ENCODE measurements at regions not wholly inside any gene's neighbourhood (a gene's known extent, or its start where the extent isn't known, plus 50 kb on each side); places are given as distances from the start of the nearest gene placed in this dataset.

DNA sequence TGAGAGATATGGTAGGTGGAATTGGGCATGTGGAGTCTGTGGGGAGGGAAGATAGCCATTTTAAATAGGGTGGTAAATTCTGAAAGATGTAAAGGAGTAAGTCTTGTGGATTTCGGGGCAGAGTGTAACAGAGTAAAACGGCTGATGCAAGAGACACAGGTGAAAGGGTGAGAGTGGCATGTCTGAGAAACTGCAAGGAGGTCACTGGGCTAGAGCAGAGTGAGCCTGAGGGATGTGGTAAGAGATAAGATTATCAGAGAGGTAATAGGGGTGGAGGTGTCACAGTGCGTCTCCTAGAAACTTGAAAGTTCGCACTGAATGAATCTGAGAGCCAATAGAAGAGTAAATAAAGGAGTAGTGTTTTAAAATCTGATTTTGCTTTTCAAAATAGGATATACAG lies 308.1 kb downstream of the EPM2A start:
- Mint-ChIP-seq H3K27ac (ENCODE audit: unreplicated experiment) (peak overlapping the region; percentile 17), H3K9me3 (ENCODE audit: unreplicated experiment) (no peaks in the 10 kb centered on the region), H3K4me1 (ENCODE audit: low read depth, unreplicated experiment) (peaks cover 21% of the 10 kb centered on the region), H3K36me3 (ENCODE audit: insufficient read depth, unreplicated experiment) (no peaks in the 10 kb centered on the region), H3K4me3 (ENCODE audit: unreplicated experiment) (peak overlapping the region; percentile 38), H3K27me3 (ENCODE audit: insufficient read depth, unreplicated experiment) (no peaks in the 10 kb centered on the region)
- TF ChIP-seq, protein P1, sequence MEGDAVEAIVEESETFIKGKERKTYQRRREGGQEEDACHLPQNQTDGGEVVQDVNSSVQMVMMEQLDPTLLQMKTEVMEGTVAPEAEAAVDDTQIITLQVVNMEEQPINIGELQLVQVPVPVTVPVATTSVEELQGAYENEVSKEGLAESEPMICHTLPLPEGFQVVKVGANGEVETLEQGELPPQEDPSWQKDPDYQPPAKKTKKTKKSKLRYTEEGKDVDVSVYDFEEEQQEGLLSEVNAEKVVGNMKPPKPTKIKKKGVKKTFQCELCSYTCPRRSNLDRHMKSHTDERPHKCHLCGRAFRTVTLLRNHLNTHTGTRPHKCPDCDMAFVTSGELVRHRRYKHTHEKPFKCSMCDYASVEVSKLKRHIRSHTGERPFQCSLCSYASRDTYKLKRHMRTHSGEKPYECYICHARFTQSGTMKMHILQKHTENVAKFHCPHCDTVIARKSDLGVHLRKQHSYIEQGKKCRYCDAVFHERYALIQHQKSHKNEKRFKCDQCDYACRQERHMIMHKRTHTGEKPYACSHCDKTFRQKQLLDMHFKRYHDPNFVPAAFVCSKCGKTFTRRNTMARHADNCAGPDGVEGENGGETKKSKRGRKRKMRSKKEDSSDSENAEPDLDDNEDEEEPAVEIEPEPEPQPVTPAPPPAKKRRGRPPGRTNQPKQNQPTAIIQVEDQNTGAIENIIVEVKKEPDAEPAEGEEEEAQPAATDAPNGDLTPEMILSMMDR (IDR thresholded peaks at IDR 0.05; ENCODE audit: insufficient read depth in 1 of 2, low read depth in 1 of 2, low read length in 1 of 2, severe bottlenecking in 1 of 2, unreplicated experiment in 1 of 2): no peak
- H3K36me3 ChIP-seq (ENCODE audit: control insufficient read depth, insufficient read depth, low read length): no peaks in the 10 kb centered on the region
- 0 out of 2 replicates have a peak, but pooled peaks cover 3% of the 10 kb centered on the region for H3K9me3 ChIP-seq
- BruUV-seq (replicated peaks): no TSS peak
- 0 out of 2 replicates have a peak, but pooled peaks cover 4% of the 10 kb centered on the region for H3K4me1 ChIP-seq
- no peaks in the 10 kb centered on the region for H3K27me3 ChIP-seq (replicated peaks; ENCODE audit: control insufficient read depth, insufficient read depth, low read length)
- CTCF ChIA-PET: interaction anchor here (0.6 kb wide), 1 partner anchor 56 kb away, joined by 3 read pairs; no protein-coding TSS in a partner anchor
- intact Hi-C loops (cut with micrococcal nuclease; ENCODE audit: unreplicated experiment): no loop called here
- POLR2A ChIA-PET: no interaction called here
- DNase-seq: peak; percentile 24 to 46
- H3K4me3 ChIP-seq (ENCODE audit: low read depth, low read length): no peak overlapping the region

DNA sequence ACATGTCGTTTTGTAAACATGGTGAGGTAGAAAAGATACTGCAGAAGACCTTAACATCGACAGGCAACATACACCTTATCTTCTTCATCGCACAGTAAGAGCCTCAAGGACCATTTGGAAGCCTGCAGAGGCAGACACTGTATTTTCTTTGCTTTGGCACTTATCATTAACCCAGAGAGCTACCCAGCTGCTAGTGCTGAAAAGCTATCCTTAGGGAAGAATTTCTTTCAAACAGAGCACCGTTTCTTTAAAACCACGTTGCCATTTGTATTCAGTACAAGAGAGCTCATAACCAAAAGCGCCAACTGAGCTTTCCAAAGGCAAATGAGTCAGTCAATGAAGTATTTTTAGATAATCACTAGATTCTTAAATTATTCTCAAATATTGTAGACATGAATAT lies 306.6 kb downstream of the EPM2A start:
- ChIA-PET POLR2A (no interaction called here), CTCF (no interaction called here)
- BruUV-seq (replicated peaks): no TSS peak

DNA sequence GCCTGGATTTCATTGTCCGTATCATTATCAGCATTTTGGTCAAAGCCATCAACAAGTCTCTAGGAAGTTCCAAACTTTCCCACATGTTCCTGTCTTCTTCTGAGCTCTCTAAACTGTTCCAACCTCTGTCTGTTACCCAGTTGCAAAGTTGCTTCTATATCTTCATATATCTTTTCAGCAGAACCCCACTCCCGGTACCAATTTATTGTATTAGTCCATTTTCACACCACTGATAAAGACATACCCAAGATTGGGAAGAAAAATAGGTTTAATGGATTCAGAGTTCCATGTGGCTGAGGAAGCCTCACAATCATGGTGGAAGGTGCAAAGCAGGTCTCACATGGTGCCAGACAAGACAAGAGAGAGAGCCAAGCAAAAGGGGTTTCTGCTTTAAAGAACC lies 293.2 kb downstream of the EPM2A start:
- H3K4me1 Mint-ChIP-seq (ENCODE audit: low read depth, unreplicated experiment): no peaks in the 10 kb centered on the region
- ChIA-PET POLR2A (no interaction called here), CTCF (no interaction called here)
- no peaks in the 10 kb centered on the region for H3K4me1 ChIP-seq
- no peaks in the 10 kb centered on the region for H3K36me3 Mint-ChIP-seq (ENCODE audit: insufficient read depth, unreplicated experiment)
- peaks cover 9% of the 10 kb centered on the region for H3K9me3 ChIP-seq
- BruUV-seq (replicated peaks): no TSS peak
- no peaks in the 10 kb centered on the region for H3K27me3 Mint-ChIP-seq (ENCODE audit: insufficient read depth, unreplicated experiment)
- H3K4me3 Mint-ChIP-seq (ENCODE audit: unreplicated experiment): no peak overlapping the region
- no peaks in the 10 kb centered on the region for H3K36me3 ChIP-seq (ENCODE audit: control insufficient read depth, insufficient read depth, low read length)
- H3K4me3 ChIP-seq (ENCODE audit: low read depth, low read length): no peak overlapping the region
- no peak for DNase-seq
- intact Hi-C loops (cut with micrococcal nuclease; ENCODE audit: unreplicated experiment): no loop called here
- H3K27ac Mint-ChIP-seq (ENCODE audit: unreplicated experiment): no peak overlapping the region
- H3K9me3 Mint-ChIP-seq (ENCODE audit: unreplicated experiment): peaks cover 45% of the 10 kb centered on the region
- no peaks in the 10 kb centered on the region for H3K27me3 ChIP-seq (replicated peaks; ENCODE audit: control insufficient read depth, insufficient read depth, low read length)
- TF ChIP-seq, protein P1 (IDR thresholded peaks at IDR 0.05; ENCODE audit: insufficient read depth in 1 of 2, low read depth in 1 of 2, low read length in 1 of 2, severe bottlenecking in 1 of 2, unreplicated experiment in 1 of 2): no peak

More for the DNA sequence above, 306.6 kb downstream of the EPM2A start:
- H3K27me3 Mint-ChIP-seq (ENCODE audit: insufficient read depth, unreplicated experiment): no peaks in the 10 kb centered on the region
- no peak for DNase-seq
- Histone ChIP-seq H3K9me3 (no peaks in the 10 kb centered on the region), H3K4me3 (ENCODE audit: low read depth, low read length) (no peak overlapping the region), H3K4me1 (0 out of 2 replicates have a peak, but pooled peaks cover 4% of the 10 kb centered on the region), H3K36me3 (ENCODE audit: control insufficient read depth, insufficient read depth, low read length) (no peaks in the 10 kb centered on the region), H3K27me3 (replicated peaks; ENCODE audit: control insufficient read depth, insufficient read depth, low read length) (no peaks in the 10 kb centered on the region)
- H3K36me3 Mint-ChIP-seq (ENCODE audit: insufficient read depth, unreplicated experiment): no peaks in the 10 kb centered on the region
- TF ChIP-seq, protein P1 (IDR thresholded peaks at IDR 0.05; ENCODE audit: insufficient read depth in 1 of 2, low read depth in 1 of 2, low read length in 1 of 2, severe bottlenecking in 1 of 2, unreplicated experiment in 1 of 2): no peak
- intact Hi-C loops (cut with micrococcal nuclease; ENCODE audit: unreplicated experiment): no loop called here
- H3K4me1 Mint-ChIP-seq (ENCODE audit: low read depth, unreplicated experiment): peaks cover 21% of the 10 kb centered on the region
- H3K27ac Mint-ChIP-seq (ENCODE audit: unreplicated experiment): no peak overlapping the region
- no peaks in the 10 kb centered on the region for H3K9me3 Mint-ChIP-seq (ENCODE audit: unreplicated experiment)
- no peak overlapping the region for H3K4me3 Mint-ChIP-seq (ENCODE audit: unreplicated experiment)
